Bronchial epithelial cell (primary cell): ENCODE measurements at regions not wholly inside any gene's neighbourhood (a gene's known extent, or its start where the extent isn't known, plus 50 kb on each side); places are given as distances from the start of the nearest gene placed in this dataset.

Experiments used
- DNase-seq: peaks from one replicate; pipeline ENCODE4 v3.0.0-alpha.2; 2010; ENCODE audit warnings: low read depth
- FAIRE-seq: peaks from 2 replicates; lab custom pipeline; 2011; peaks lifted over from hg19 to GRCh38; lab: Jason Lieb, UNC
- H3K27me3 ChIP-seq: 2 replicates; pipeline ENCODE4 v1.5.1; 2011; ENCODE audit warnings: low read length; ENCODE audit not compliant: control insufficient read depth, insufficient read depth
- H3K36me3 ChIP-seq: 2 replicates; pipeline ENCODE4 v1.5.1; 2011; ENCODE audit warnings: low read length; ENCODE audit not compliant: control insufficient read depth, insufficient read depth
- H3K4me3 ChIP-seq: 2 replicates; pipeline ENCODE4 v1.5.1; 2011; ENCODE audit warnings: mild to moderate bottlenecking, low read depth, low read length, control low read depth
- TF ChIP-seq, protein P1 (sequence below): IDR thresholded peaks from 2 replicates; pipeline ENCODE4 v1.5.1; 2011; ENCODE audit warnings: mild to moderate bottlenecking, moderate library complexity, low read length, control low read depth, inconsistent platforms; ENCODE audit not compliant: insufficient read depth, severe bottlenecking

DNA sequence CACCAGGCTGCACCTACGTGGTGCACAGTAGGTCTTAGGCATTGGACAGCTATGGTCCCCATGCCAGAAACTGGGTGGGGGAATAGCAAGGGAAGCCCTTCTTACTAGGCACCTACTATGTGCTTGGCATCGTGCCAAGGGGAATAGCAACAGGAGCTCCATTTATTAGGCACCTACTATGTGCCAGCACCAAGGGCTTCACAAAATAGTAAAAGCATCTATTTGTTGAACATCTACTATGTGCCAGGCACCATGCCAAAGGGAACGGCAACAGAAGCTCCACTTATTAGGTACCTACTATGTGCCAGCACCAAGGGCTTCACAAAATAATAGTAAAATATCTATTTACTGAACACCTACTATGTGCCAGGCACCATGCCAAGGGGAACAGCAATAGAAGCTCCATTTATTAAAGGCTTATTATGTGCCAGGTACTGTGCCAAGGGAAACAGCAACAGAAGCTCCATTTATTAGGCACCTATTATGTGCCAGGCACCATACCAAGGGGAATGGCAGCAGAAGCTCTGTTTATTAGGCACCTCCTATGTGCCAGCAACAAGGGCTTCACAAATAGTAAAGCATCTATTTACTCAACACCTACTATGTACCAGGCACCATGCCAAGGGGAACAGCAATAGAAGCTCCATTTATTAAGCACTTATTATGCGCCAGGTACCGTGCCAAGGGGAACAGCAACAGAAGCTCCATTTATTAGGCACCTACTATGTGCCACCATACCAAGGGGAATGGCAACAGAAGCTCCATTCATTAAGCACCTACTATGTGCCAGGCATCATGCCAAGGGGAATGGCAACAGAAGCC, 108.5 kb downstream of the PTPRS start:
- no peak overlapping the region for H3K4me3 ChIP-seq
- no peaks in the 10 kb centered on the region for H3K36me3 ChIP-seq
- FAIRE-seq (no peak), DNase-seq (no peak)
- TF ChIP-seq, protein P1, sequence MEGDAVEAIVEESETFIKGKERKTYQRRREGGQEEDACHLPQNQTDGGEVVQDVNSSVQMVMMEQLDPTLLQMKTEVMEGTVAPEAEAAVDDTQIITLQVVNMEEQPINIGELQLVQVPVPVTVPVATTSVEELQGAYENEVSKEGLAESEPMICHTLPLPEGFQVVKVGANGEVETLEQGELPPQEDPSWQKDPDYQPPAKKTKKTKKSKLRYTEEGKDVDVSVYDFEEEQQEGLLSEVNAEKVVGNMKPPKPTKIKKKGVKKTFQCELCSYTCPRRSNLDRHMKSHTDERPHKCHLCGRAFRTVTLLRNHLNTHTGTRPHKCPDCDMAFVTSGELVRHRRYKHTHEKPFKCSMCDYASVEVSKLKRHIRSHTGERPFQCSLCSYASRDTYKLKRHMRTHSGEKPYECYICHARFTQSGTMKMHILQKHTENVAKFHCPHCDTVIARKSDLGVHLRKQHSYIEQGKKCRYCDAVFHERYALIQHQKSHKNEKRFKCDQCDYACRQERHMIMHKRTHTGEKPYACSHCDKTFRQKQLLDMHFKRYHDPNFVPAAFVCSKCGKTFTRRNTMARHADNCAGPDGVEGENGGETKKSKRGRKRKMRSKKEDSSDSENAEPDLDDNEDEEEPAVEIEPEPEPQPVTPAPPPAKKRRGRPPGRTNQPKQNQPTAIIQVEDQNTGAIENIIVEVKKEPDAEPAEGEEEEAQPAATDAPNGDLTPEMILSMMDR = no peak
- H3K27me3 ChIP-seq = no peaks in the 10 kb centered on the region

DNA sequence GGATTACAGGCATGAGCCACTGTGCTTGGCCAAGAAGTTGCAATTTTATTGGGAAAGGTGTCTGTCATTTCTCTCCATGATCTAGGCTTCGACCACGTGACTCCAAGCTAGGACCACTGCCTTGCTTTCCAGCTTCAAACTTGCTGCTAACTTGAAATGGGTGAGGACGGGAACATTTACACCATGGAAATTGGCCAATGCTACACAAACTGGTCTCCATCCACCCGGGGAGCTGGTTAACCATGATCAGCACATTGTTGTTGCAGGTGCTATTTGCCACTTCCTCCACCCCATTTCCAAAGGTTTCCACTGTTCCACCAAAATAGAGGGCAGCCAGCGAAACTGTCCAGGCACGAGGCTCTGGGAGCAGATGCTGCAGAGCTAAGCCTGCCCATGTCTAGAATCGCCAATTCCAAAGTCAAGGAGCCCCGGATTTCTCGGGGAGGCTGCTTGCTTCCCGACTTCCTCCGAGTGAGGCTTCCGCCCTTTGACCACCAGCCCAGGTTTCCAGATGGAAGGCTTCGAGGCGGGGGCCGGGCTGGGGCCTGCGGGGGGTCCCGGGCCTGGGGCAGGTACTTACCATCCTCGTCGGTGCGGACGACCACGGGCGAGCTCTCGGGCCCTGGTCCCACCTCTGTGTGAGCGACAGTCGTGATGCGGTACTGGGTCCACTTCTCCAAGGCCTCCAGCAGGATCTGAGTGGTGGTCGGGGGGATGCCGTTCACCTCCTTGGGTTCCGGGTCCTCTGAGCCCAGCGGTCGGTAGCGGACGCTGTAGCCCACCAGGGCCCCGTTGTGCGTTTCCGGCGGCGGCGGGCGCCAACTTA, 109.7 kb downstream of the PTPRS start:
- DNase-seq (no peak), FAIRE-seq (no peak)
- Histone ChIP-seq H3K4me3 (no peak overlapping the region), H3K36me3 (no peaks in the 10 kb centered on the region), H3K27me3 (no peaks in the 10 kb centered on the region)
- TF ChIP-seq, protein P1 = no peak

DNA sequence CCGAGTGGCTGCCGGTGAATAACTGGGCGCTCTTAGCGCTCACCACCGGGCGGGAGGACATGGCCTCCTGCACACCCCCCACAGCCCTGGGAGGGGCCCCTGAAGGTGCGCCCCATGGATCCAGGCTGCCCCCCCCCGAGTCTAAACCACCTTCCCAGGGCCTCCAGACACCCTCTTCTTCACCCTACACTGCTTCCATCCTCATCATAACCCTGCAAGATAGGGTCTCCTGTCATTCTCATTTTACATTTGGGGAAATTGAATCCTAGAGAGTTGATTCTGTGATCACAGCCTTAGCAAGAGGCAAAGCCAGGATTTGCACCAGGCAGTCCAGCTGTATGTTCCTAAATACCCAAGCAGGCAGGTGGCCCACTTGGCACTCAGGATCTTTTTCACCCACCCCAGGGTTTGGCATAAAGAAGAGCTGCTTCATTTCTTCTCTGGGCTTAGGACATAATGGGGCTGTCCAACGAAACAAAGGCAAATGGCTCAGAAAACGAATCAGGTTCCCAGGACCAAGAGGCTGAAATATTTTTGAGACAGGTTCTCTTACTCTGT, 110.8 kb downstream of the PTPRS start:
- no peak for DNase-seq
- H3K27me3 ChIP-seq = no peaks in the 10 kb centered on the region
- FAIRE-seq = no peak
- TF ChIP-seq, protein P1 = no peak
- no peaks in the 10 kb centered on the region for H3K36me3 ChIP-seq
- no peak overlapping the region for H3K4me3 ChIP-seq

DNA sequence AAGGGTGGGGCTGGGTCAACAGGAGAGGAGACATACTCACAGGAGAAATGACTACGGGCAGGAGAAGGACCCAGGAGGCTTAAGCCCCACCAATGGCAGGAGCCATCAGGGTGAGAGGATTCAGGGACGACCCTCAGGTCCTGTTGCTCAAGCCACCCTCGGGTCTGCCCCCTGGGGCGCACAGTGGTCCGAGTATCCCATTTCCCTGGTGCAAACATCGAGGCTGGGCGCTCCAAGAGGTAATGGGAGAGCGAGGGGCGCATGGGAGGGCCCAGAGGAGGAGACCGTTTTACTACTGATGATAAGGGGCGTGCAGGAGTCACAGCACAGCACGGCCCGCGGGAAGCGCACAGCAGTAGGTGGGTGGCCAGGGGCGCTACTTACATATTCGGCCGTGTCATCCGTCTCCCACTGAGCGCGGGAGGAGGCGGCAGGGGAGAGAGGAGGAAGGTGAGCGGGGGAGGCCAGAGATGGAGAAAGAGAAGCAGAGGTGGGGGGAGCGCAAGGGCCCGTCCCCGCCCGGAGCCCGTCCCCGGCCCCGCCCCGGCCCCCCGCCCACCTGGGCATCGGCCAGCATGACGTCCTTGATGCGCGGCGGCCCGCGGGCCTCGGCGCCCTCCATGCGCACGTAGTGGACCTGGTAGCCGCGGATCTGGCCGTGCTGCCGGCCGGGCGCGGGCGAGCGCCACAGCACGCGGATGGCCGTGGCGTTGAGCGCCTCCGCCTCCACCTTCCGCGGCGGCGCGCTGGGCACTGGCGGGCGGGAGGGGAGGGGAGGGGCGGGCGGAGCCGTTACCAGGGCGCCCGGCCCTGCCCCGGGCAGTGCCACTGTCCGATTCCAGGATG, 111.5 kb downstream of the PTPRS start:
- FAIRE-seq (no peak), DNase-seq (no peak)
- no peaks in the 10 kb centered on the region for H3K36me3 ChIP-seq
- TF ChIP-seq, protein P1 = no peak
- no peaks in the 10 kb centered on the region for H3K27me3 ChIP-seq
- no peak overlapping the region for H3K4me3 ChIP-seq

DNA sequence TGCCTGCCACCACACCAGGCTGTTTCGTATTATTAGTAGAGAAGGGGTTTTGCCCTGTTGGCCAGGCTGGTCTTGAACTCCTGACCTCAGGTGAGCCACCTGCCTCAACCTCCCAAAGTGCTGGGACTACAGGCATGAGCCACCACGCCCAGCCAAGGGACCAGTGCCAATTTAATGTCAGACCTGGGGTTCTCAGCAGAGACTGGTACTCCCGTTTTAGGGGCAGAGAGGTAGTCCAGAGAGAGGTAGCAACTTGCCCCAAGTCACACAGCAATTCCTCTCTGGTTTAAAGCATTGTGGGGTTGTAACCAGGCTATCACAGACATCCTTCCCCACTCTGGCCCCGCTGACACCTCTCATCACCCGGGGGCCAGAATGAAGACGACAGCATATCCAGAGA, 112.1 kb downstream of the PTPRS start:
- DNase-seq = no peak
- FAIRE-seq = peak; percentile 18
- TF ChIP-seq, protein P1 = no peak
- Histone ChIP-seq H3K4me3 (no peak overlapping the region), H3K36me3 (no peaks in the 10 kb centered on the region), H3K27me3 (no peaks in the 10 kb centered on the region)
